Brain microvascular endothelial cell (primary cell): ENCODE measurements at regions not wholly inside any gene's neighbourhood (a gene's known extent, or its start where the extent isn't known, plus 50 kb on each side); places are given as distances from the start of the nearest gene placed in this dataset.

Source experiments
- DNase-seq: peaks from one replicate; pipeline ENCODE4 v3.0.0-alpha.2; 2020
- H3K27ac ChIP-seq: fragments of 250-450 bp; sonication (Bioruptor Pico); 2 replicates; pipeline ENCODE4 v1.5.1; 2020; ENCODE audit warnings: mild to moderate bottlenecking, moderate library complexity
- H3K27me3 ChIP-seq: fragments of 250-450 bp; sonication (Bioruptor Pico); replicated peaks from 2 replicates; pipeline ENCODE4 v1.5.1; 2020; ENCODE audit warnings: mild to moderate bottlenecking
- H3K36me3 ChIP-seq: fragments of 250-450 bp; sonication (Bioruptor Pico); replicated peaks from 2 replicates; pipeline ENCODE4 v1.5.1; 2020; ENCODE audit warnings: mild to moderate bottlenecking
- H3K4me3 ChIP-seq: 2 replicates; pipeline ENCODE4 v1.5.1; 2011; ENCODE audit warnings: low read depth, mild to moderate bottlenecking, control low read depth, low read length, moderate library complexity
- in situ Hi-C: cut with HindIII; loops from 2 replicates; pipeline ENCODE4 v1.10.0; 2017; ENCODE audit warnings: low sequenced_read_pairs, low pct_ligation_motif_present
- TF ChIP-seq, protein P1 (sequence below): IDR thresholded peaks from 2 replicates; pipeline ENCODE4 v1.5.1; 2011; ENCODE audit warnings: low read depth, mild to moderate bottlenecking, moderate library complexity, low read length, control low read depth, inconsistent platforms; ENCODE audit errors: missing control alignments

DNA sequence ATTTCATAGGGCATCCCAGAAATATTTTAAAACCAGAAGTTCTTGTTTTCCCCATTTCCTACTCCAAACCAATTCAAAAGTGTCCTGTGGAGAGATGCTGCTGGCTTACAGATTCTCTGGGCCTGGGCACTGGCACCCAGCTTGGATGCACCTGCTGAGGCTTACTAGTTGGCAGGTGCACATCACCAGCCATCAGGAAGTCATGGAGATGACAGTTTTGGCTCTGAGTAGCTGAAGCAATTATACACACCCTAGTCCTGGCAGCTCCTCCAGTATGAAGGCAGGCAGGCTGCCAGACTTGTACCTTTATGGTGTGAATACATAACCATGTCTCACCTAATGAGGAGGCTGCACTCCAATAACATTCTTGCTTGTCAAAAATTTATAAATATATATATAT, 276.6 kb upstream of the GHITM start:
- no peak overlapping the region for H3K4me3 ChIP-seq
- TF ChIP-seq, protein P1, sequence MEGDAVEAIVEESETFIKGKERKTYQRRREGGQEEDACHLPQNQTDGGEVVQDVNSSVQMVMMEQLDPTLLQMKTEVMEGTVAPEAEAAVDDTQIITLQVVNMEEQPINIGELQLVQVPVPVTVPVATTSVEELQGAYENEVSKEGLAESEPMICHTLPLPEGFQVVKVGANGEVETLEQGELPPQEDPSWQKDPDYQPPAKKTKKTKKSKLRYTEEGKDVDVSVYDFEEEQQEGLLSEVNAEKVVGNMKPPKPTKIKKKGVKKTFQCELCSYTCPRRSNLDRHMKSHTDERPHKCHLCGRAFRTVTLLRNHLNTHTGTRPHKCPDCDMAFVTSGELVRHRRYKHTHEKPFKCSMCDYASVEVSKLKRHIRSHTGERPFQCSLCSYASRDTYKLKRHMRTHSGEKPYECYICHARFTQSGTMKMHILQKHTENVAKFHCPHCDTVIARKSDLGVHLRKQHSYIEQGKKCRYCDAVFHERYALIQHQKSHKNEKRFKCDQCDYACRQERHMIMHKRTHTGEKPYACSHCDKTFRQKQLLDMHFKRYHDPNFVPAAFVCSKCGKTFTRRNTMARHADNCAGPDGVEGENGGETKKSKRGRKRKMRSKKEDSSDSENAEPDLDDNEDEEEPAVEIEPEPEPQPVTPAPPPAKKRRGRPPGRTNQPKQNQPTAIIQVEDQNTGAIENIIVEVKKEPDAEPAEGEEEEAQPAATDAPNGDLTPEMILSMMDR = no peak
- H3K27me3 ChIP-seq = no peaks in the 10 kb centered on the region
- in situ Hi-C loops = no loop called here
- H3K36me3 ChIP-seq = no peaks in the 10 kb centered on the region
- no peak overlapping the region for H3K27ac ChIP-seq
- no peak for DNase-seq

DNA sequence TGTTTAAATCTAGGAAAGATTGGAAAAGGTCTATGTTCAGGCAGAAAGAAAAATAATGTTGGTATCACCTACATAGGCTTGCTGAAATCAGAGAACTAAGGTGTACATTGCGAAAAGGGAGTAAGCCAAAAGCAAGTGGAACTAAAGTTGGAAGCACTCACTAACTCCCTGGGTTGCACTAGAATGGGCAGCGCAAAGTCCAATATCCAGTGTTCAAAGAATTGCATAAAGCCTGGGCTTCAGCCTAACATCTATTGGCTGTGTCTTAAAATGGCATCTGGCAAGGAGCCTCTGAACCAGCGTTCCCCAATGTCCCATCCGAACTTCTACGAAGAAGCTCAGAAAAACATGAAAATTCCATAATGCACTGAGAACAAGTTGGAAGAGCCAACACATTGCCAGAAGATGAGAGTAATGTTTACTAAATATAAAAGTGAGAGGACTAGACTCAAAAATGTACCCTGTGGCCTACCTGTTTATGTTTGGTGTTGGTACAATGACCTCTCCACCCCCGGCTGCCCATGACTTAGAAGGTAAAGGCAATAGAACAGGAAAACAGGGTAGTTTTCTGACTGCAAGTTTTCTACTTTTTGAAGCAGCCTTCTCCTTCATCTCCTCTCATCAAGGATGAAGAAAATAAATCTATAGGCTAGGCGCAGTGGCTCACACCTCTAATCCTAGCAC, 275.9 kb upstream of the GHITM start:
- Histone ChIP-seq H3K36me3 (no peaks in the 10 kb centered on the region), H3K4me3 (no peak overlapping the region), H3K27ac (no peak overlapping the region), H3K27me3 (no peaks in the 10 kb centered on the region)
- in situ Hi-C loops = no loop called here
- DNase-seq = no peak
- TF ChIP-seq, protein P1 = no peak

GRCh38 chr10:83869898-83870297, 269.4 kb upstream of the GHITM start:
- DNase-seq = no peak
- in situ Hi-C loops = no loop called here

DNA sequence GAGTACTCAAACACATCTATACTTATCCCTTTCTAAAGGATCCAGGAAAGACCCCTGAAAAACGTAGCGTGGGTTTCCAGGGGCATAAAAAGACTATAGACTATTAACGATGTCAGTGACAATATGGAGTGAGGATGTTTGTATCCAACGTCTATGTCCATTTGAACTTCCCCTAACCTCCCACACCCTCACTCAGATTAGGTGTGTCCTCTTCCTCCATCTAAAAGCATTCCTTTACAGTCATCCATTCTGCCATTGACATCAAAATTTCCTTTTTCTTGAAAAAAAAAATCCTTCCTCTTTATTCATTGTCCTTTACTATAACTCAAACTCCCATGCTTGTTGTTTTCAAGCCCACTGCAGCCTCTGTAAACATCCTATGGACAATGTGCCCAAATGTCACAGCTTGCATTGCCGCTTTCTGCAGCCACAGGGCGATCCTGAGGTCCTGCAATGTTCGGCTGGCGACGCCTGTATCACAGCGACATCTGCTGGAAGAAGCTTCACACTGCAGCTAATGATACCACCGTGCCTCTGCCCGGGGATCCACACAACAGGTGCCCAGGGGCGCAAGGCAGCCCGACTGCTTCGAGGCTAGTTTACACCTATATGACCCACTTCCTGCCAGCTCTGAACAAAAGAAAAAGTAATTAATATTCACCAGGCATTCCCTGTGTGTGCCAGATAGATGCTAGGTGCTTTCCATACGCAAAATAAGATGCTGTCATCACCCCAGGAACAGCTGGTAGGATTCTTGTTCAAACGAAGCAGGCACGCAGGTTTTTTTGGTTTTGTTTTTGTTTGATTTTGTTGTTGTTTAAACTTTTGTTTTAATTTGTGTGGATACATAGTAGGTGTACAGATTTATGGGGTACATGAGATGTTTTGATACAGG, 267.9 kb upstream of the GHITM start:
- in situ Hi-C loops = no loop called here
- TF ChIP-seq, protein P1 = peak; percentile 90

More at GRCh38 chr10:83869898-83870297, 269.4 kb upstream of the GHITM start:
- no peak overlapping the region for H3K27ac ChIP-seq
- H3K4me3 ChIP-seq = no peak overlapping the region
- H3K27me3 ChIP-seq = no peaks in the 10 kb centered on the region
- no peaks in the 10 kb centered on the region for H3K36me3 ChIP-seq
- TF ChIP-seq, protein P1 = no peak

GRCh38 chr10:83880252-83880791, 259.0 kb upstream of the GHITM start:
- Histone ChIP-seq H3K27ac (no peak overlapping the region), H3K27me3 (no peaks in the 10 kb centered on the region), H3K36me3 (no peaks in the 10 kb centered on the region), H3K4me3 (no peak overlapping the region)
- no peak for DNase-seq
- TF ChIP-seq, protein P1 = no peak
- in situ Hi-C loops = no loop called here

More for the DNA sequence above, 267.9 kb upstream of the GHITM start:
- H3K4me3 ChIP-seq = no peak overlapping the region
- no peaks in the 10 kb centered on the region for H3K27me3 ChIP-seq
- no peaks in the 10 kb centered on the region for H3K36me3 ChIP-seq
- no peak overlapping the region for H3K27ac ChIP-seq
- peak; percentile 59 for DNase-seq
